ENCODE measurements at regions not wholly inside any gene's neighbourhood (a gene's known extent, or its start where the extent isn't known, plus 50 kb on each side); places are given as distances from the start of the nearest gene placed in this dataset.

GRCh38 chr12:125919856-125920470 lies 854.7 kb downstream of the AACS start:
- DNase-seq, result no peak

- no peak for DNase-seq
Measured at GRCh38 chr12:125922330-125922729, 857.1 kb downstream of the AACS start.

- DNase-seq, result no peak
Measured at GRCh38 chr12:125936502-125936901, 871.3 kb downstream of the AACS start.

- DNase-seq, result no peak
Measured at GRCh38 chr12:125944446-125944845, 879.2 kb downstream of the AACS start.

GRCh38 chr12:125949471-125949870 lies 884.2 kb downstream of the AACS start:
- DNase-seq, result no peak

- DNase-seq, result no peak
Measured at GRCh38 chr12:125954362-125954761, 889.1 kb downstream of the AACS start.

GRCh38 chr12:125956186-125956585 lies 891.0 kb downstream of the AACS start:
- DNase-seq, result no peak

GRCh38 chr12:125966641-125967040 lies 901.4 kb downstream of the AACS start:
- DNase-seq, result no peak

GRCh38 chr12:125968413-125968812 lies 903.2 kb downstream of the AACS start:
- DNase-seq, result no peak

GRCh38 chr12:125971981-125972380 lies 906.7 kb downstream of the AACS start:
- DNase-seq, result no peak

- no peak for DNase-seq
Measured at GRCh38 chr12:125978286-125978685, 913.1 kb downstream of the AACS start.

- DNase-seq, result no peak
Measured at GRCh38 chr12:125981610-125982253, 916.5 kb downstream of the AACS start.

- DNase-seq, result no peak
Measured at GRCh38 chr12:125983094-125983783, 918.0 kb downstream of the AACS start.

GRCh38 chr12:125983784-125984500 lies 918.7 kb downstream of the AACS start:
- no peak for DNase-seq

GRCh38 chr12:125988545-125988944 lies 923.3 kb downstream of the AACS start:
- no peak for DNase-seq

- no peak for DNase-seq
Measured at GRCh38 chr12:125989696-125990095, 924.5 kb downstream of the AACS start.

GRCh38 chr12:125996443-125996842 lies 931.2 kb downstream of the AACS start:
- no peak for DNase-seq

GRCh38 chr12:125999628-126000027 lies 934.4 kb downstream of the AACS start:
- DNase-seq, result no peak

GRCh38 chr12:126019385-126019784 lies 954.1 kb downstream of the AACS start:
- no peak for DNase-seq

GRCh38 chr12:126021675-126022074 lies 956.4 kb downstream of the AACS start:
- DNase-seq, result no peak

- no peak for DNase-seq
Measured at GRCh38 chr12:126027825-126028224, 962.6 kb downstream of the AACS start.

GRCh38 chr12:126030573-126030972 lies 965.3 kb downstream of the AACS start:
- no peak for DNase-seq

GRCh38 chr12:126033751-126034150 lies 968.5 kb downstream of the AACS start:
- DNase-seq, result no peak

- no peak for DNase-seq
Measured at GRCh38 chr12:126036348-126036747, 971.1 kb downstream of the AACS start.

Data from Kasumi-1 (cell line).